CD4-positive, alpha-beta T cell (primary cell): ENCODE measurements at regions not wholly inside any gene's neighbourhood (a gene's known extent, or its start where the extent isn't known, plus 50 kb on each side); places are given as distances from the start of the nearest gene placed in this dataset.

Experiments used
- ATAC-seq: fragments of 200-7000 bp; cut with Tn5 transposase; one replicate; pipeline ENCODE4 v1.10.0; 2022; ENCODE audit warnings: mild to moderate bottlenecking; ENCODE audit not compliant: poor library complexity
- CTCF ChIA-PET: fragments of 350-600 bp; sonication (Branson Sonifier 250); formaldehyde crosslinking; loops from one replicate; lab custom pipeline; 2021; ENCODE audit warnings: antibody characterized with exemption, inconsistent platforms; lab: Charles Lee
- POLR2A ChIA-PET: fragments of 350-600 bp; sonication (Branson Sonifier 250); formaldehyde crosslinking; loops from one replicate; lab custom pipeline; 2021; ENCODE audit warnings: antibody characterized with exemption, inconsistent platforms; lab: Charles Lee
- DNase-seq, 14 experiments: peaks; one replicate each; pipeline ENCODE4 v3.0.0-alpha.2; 2013 to 2020; ENCODE audit warnings: mixed read lengths in 2 of 14
- H3K27ac ChIP-seq, 2 donors: one replicate each; pipeline versions ENCODE4 v1.5.1 to v1.7.0; 2013; ENCODE audit warnings: low read length in 2 of 2, low read depth in 1 of 2, mild to moderate bottlenecking in 1 of 2
- H3K27me3 ChIP-seq, 2 experiments: 1 replicate in 1 of 2; 2 replicates in 1 of 2; pipeline versions ENCODE4 v1.6.1 to v1.7.0; 2013; ENCODE audit warnings: low read length in 2 of 2, control low read depth in 1 of 2, mild to moderate bottlenecking in 1 of 2, moderate library complexity in 1 of 2; ENCODE audit not compliant: insufficient read depth in 2 of 2, control insufficient read depth in 1 of 2
- H3K36me3 ChIP-seq: one replicate; pipeline ENCODE4 v1.6.1; 2013; ENCODE audit warnings: low read length, control low read depth; ENCODE audit not compliant: insufficient read depth
- H3K4me1 ChIP-seq: one replicate; pipeline ENCODE4 v1.6.1; 2013; ENCODE audit warnings: low read length, control low read depth; ENCODE audit not compliant: insufficient read depth
- H3K4me3 ChIP-seq: one replicate; pipeline ENCODE4 v1.5.1; 2013; ENCODE audit warnings: mild to moderate bottlenecking, low read length, moderate library complexity
- H3K9me3 ChIP-seq, 2 experiments: 1 replicate in 1 of 2; 2 replicates in 1 of 2; pipeline versions ENCODE4 v1.6.1 to v1.7.0; 2013; ENCODE audit warnings: low read length in 2 of 2, mild to moderate bottlenecking in 2 of 2, control low read depth in 1 of 2, moderate library complexity in 1 of 2; ENCODE audit not compliant: control insufficient read depth in 1 of 2, insufficient read depth in 1 of 2
- H3K27ac Mint-ChIP-seq: one replicate; pipeline ENCODE4 v1.8.0; 2020; ENCODE audit warnings: mixed read lengths
- H3K27me3 Mint-ChIP-seq: one replicate; pipeline ENCODE4 v1.8.0; 2021; ENCODE audit warnings: mixed read lengths
- H3K36me3 Mint-ChIP-seq: one replicate; pipeline ENCODE4 v1.8.0; 2021; ENCODE audit warnings: low read depth, mixed read lengths
- H3K4me1 Mint-ChIP-seq: one replicate; pipeline ENCODE4 v1.8.0; 2021; ENCODE audit warnings: low read depth, mixed read lengths
- H3K4me3 Mint-ChIP-seq: one replicate; pipeline ENCODE4 v1.8.0; 2020; ENCODE audit warnings: mild to moderate bottlenecking, mixed read lengths
- H3K9me3 Mint-ChIP-seq: one replicate; pipeline ENCODE4 v1.8.0; 2020; ENCODE audit warnings: mixed read lengths
- intact Hi-C, 2 experiments: fragments of 100-400 bp; cut with DNase I in 1 of 2; cut with micrococcal nuclease in 1 of 2; formaldehyde crosslinking; loops; one replicate each; pipeline versions ENCODE4 v1.15.1 to v1.9.0; 2023 to 2025; cut with DNase I, micrococcal nuclease
- TF ChIP-seq, protein P1 (sequence below): fragments of 200-600 bp; IDR thresholded peaks from one replicate; pipeline ENCODE4 v1.8.0; 2022; ENCODE audit warnings: antibody characterized with exemption, mild to moderate bottlenecking

DNA sequence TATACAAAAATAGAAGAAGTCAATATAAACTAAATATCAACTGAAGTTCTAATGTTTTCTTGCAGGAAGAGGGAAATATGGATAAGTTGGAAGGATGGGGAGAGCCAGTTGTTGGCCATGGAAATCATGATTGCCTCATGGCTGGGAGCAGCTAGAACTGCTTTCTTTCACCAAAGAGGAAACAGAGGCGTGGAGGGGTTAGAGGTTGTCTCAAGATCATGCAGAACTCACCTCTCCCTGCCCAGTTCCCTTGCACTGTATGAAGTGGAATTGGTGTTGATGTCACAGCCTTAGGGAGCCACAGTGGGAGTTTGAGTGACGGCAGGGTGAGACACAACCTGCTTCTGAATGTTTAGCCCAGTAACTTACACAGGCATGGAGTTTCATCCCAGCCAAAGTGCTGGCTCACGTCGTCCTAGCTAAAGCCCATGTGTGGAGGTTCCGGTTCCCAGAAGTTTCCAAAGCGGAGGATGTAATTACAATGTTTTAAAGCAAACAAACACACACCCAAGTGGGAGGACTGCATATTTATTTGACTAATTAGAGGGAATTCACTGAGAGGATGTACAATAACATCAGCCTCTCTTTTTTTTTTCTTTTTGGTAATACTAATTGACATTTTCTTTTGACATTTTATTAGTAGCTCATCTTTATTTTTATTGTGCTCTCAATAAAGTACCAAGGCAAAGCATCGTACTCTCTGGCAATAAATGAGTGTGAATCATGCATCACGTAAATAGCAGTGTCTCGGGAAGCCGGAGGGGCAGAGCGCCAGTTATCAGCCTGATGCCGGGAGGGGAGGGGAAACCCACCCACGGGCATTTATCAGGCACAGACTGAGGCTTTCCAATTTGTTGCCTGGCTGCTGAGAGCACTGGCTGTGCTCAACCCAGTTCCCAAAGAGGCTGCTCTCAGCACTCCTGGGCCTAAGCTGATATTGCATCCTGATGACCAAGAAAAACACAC, 118.7 kb upstream of the CDH5 start:
- no peaks in the 10 kb centered on the region for H3K4me1 Mint-ChIP-seq

DNA sequence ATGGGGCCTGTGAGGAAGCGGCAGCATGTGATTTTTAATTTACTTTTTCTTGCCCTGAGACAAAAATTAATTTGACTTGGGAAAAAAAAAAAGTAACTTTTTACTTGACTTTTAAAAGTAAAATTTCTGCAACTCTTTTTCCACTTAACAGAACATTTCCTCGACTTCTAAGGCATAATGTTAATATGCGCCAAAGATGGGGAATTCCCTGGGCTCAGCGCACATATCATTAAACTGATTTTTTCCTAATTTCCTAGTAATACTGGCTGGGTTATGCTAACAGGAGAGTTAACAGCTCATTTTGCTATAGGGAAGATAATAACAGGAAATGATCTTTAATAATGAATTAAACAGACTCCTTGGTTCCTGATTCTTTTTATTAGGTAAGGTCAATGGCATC, 120.6 kb upstream of the CDH5 start:
- no peak overlapping the region for H3K4me3 Mint-ChIP-seq
- no peaks in the 10 kb centered on the region for H3K36me3 Mint-ChIP-seq
- ChIA-PET POLR2A (no interaction called here), CTCF (no interaction called here)
- Histone ChIP-seq H3K4me1 (no peaks in the 10 kb centered on the region), H3K36me3 (no peaks in the 10 kb centered on the region), H3K27me3 (peaks cover 0 to 2% of the 10 kb centered on the region in 2 experiments), H3K27ac (no peak overlapping the region), H3K9me3 (peaks cover 0 to 1% of the 10 kb centered on the region in 2 experiments), H3K4me3 (no peak overlapping the region)
- H3K9me3 Mint-ChIP-seq: no peaks in the 10 kb centered on the region
- DNase-seq (no peak), ATAC-seq (no peak)
- TF ChIP-seq, protein P1, sequence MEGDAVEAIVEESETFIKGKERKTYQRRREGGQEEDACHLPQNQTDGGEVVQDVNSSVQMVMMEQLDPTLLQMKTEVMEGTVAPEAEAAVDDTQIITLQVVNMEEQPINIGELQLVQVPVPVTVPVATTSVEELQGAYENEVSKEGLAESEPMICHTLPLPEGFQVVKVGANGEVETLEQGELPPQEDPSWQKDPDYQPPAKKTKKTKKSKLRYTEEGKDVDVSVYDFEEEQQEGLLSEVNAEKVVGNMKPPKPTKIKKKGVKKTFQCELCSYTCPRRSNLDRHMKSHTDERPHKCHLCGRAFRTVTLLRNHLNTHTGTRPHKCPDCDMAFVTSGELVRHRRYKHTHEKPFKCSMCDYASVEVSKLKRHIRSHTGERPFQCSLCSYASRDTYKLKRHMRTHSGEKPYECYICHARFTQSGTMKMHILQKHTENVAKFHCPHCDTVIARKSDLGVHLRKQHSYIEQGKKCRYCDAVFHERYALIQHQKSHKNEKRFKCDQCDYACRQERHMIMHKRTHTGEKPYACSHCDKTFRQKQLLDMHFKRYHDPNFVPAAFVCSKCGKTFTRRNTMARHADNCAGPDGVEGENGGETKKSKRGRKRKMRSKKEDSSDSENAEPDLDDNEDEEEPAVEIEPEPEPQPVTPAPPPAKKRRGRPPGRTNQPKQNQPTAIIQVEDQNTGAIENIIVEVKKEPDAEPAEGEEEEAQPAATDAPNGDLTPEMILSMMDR: no peak
- peaks cover 8% of the 10 kb centered on the region for H3K27me3 Mint-ChIP-seq
- intact Hi-C loops: no loop called here
- H3K4me1 Mint-ChIP-seq: no peaks in the 10 kb centered on the region
- H3K27ac Mint-ChIP-seq: no peak overlapping the region

More for the DNA sequence above, 118.7 kb upstream of the CDH5 start:
- TF ChIP-seq, protein P1: no peak
- Histone ChIP-seq H3K27ac (no peak overlapping the region), H3K36me3 (no peaks in the 10 kb centered on the region), H3K4me1 (no peaks in the 10 kb centered on the region), H3K9me3 (no peaks in the 10 kb centered on the region), H3K4me3 (no peak overlapping the region), H3K27me3 (no peaks in the 10 kb centered on the region)
- ATAC-seq: no peak
- Mint-ChIP-seq H3K36me3 (no peaks in the 10 kb centered on the region), H3K9me3 (no peaks in the 10 kb centered on the region), H3K27ac (no peak overlapping the region), H3K27me3 (peaks cover 16% of the 10 kb centered on the region), H3K4me3 (no peak overlapping the region)
- ChIA-PET POLR2A (no interaction called here), CTCF (no interaction called here)
- DNase-seq: no peak
- intact Hi-C loops: no loop called here

DNA sequence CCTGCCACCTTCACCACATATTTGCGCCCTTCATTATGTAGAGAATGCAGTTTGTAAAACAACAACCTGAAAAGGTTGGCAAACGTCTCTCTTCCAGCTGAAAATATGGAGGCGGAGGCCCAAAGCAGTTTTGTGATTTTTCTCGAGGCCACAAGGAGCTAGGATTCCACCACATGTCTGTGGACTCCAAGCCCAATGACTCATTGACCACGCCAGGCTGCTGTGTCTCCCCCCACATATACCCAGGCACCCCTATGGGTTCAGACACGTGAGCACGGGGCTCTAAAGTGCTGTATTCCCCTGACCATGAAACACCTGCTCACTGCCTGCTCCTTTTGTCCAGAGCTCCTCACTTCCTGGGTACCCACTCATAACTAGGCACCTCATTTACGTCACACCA, 121.4 kb upstream of the CDH5 start:
- POLR2A ChIA-PET: no interaction called here

More for the DNA sequence above, 121.4 kb upstream of the CDH5 start:
- no peak overlapping the region for H3K4me3 ChIP-seq
- CTCF ChIA-PET: no interaction called here
- Mint-ChIP-seq H3K27ac (no peak overlapping the region), H3K9me3 (no peaks in the 10 kb centered on the region), H3K4me3 (no peak overlapping the region), H3K27me3 (peaks cover 12% of the 10 kb centered on the region), H3K4me1 (no peaks in the 10 kb centered on the region), H3K36me3 (no peaks in the 10 kb centered on the region)
- peaks cover 0 to 2% of the 10 kb centered on the region in 2 experiments for H3K27me3 ChIP-seq
- H3K9me3 ChIP-seq: peaks cover 0 to 5% of the 10 kb centered on the region in 2 experiments
- TF ChIP-seq, protein P1: no peak
- intact Hi-C loops: no loop called here
- no peak overlapping the region for H3K27ac ChIP-seq
- ATAC-seq: no peak
- DNase-seq: no peak
- H3K4me1 ChIP-seq: no peaks in the 10 kb centered on the region
- H3K36me3 ChIP-seq: no peaks in the 10 kb centered on the region
